ENCODE measurements at regions not wholly inside any gene's neighbourhood (a gene's known extent, or its start where the extent isn't known, plus 50 kb on each side); places are given as distances from the start of the nearest gene placed in this dataset.

GRCh38 chr5:32975656-32976375 is 264.7 kb downstream of the NPR3 start:
- Histone ChIP-seq H3K9ac (ENCODE audit: low read length) (no peak overlapping the region), H4K20me1 (ENCODE audit: low read length) (no peaks in the 10 kb centered on the region), H3K9me2 (replicated peaks; ENCODE audit: low read length) (no peaks in the 10 kb centered on the region), H3K4me2 (ENCODE audit: low read length) (no peak overlapping the region), H3K36me3 (ENCODE audit: low read depth, low read length) (no peaks in the 10 kb centered on the region), H3K27me3 (ENCODE audit: low read length) (no peaks in the 10 kb centered on the region), H3K79me2 (ENCODE audit: low read length) (no peaks in the 10 kb centered on the region), H2AFZ (ENCODE audit: low read length) (no peak overlapping the region), H3K4me3 (ENCODE audit: low read length) (no peak overlapping the region), H3K9me3 (ENCODE audit: low read length) (no peaks in the 10 kb centered on the region), H3F3A (ENCODE audit: low read length, unreplicated experiment) (no peaks in the 10 kb centered on the region), H3K27ac (ENCODE audit: low read length) (no peak overlapping the region), H3K4me1 (ENCODE audit: insufficient read depth, low read length) (peaks cover 23% of the 10 kb centered on the region)
- DNase-seq (no peak), ATAC-seq (no peak)
- CTCF ChIA-PET: no interaction called here
- BruUV-seq (replicated peaks): no TSS peak
- intact Hi-C loops (cut with micrococcal nuclease): no loop called here
- TF ChIP-seq EZH2 (IDR thresholded peaks at IDR 0.05; ENCODE audit: low read length, unreplicated experiment) (no peak), EZH2phosphoT487 (IDR thresholded peaks at IDR 0.05; ENCODE audit: borderline replicate concordance, low read length) (no peak), CTCF (conservative IDR thresholded peaks at IDR 0.05; ENCODE audit: low read depth, low read length) (no peak)
- POLR2A ChIA-PET (ENCODE audit: unreplicated experiment): no interaction called here

- TF ChIP-seq EZH2 (IDR thresholded peaks at IDR 0.05; ENCODE audit: low read length, unreplicated experiment) (no peak), CTCF (conservative IDR thresholded peaks at IDR 0.05; ENCODE audit: low read depth, low read length) (no peak), EZH2phosphoT487 (IDR thresholded peaks at IDR 0.05; ENCODE audit: borderline replicate concordance, low read length) (no peak)
- Histone ChIP-seq H3K9me3 (ENCODE audit: low read length) (no peaks in the 10 kb centered on the region), H3K79me2 (ENCODE audit: low read length) (no peaks in the 10 kb centered on the region), H3K36me3 (ENCODE audit: low read depth, low read length) (no peaks in the 10 kb centered on the region), H3K9me2 (replicated peaks; ENCODE audit: low read length) (no peaks in the 10 kb centered on the region), H3F3A (ENCODE audit: low read length, unreplicated experiment) (no peaks in the 10 kb centered on the region), H4K20me1 (ENCODE audit: low read length) (no peaks in the 10 kb centered on the region), H3K4me2 (ENCODE audit: low read length) (no peak overlapping the region), H3K27me3 (ENCODE audit: low read length) (no peaks in the 10 kb centered on the region), H3K4me3 (ENCODE audit: low read length) (no peak overlapping the region), H2AFZ (ENCODE audit: low read length) (no peak overlapping the region), H3K4me1 (ENCODE audit: insufficient read depth, low read length) (peaks cover 14% of the 10 kb centered on the region), H3K9ac (ENCODE audit: low read length) (no peak overlapping the region), H3K27ac (ENCODE audit: low read length) (no peak overlapping the region)
- DNase-seq (no peak), ATAC-seq (no peak)
- intact Hi-C loops (cut with micrococcal nuclease): no loop called here
- POLR2A ChIA-PET (ENCODE audit: unreplicated experiment): interaction anchor here (0.6 to 0.7 kb wide), 2 partner anchors 63 to 336 kb away, joined by 3 to 4 read pairs; no protein-coding TSS in a partner anchor
- no TSS peak for BruUV-seq (replicated peaks)
- CTCF ChIA-PET: no interaction called here
Observed at GRCh38 chr5:32981061-32981460, 269.9 kb downstream of the NPR3 start.

- no peaks in the 10 kb centered on the region for H3K9me3 ChIP-seq (ENCODE audit: low read length)
- H3F3A ChIP-seq (ENCODE audit: low read length, unreplicated experiment): no peaks in the 10 kb centered on the region
- H3K4me2 ChIP-seq (ENCODE audit: low read length): peak overlapping the region; percentile 51
- H3K36me3 ChIP-seq (ENCODE audit: low read depth, low read length): no peaks in the 10 kb centered on the region
- peak overlapping the region; percentile 90 for H3K27ac ChIP-seq (ENCODE audit: low read length)
- CTCF ChIA-PET: no interaction called here
- no peaks in the 10 kb centered on the region for H3K79me2 ChIP-seq (ENCODE audit: low read length)
- H3K27me3 ChIP-seq (ENCODE audit: low read length): no peaks in the 10 kb centered on the region
- H3K4me3 ChIP-seq (ENCODE audit: low read length): peak overlapping the region; percentile 13; the same call in 1 of the 2 replicates
- peaks cover 21% of the 10 kb centered on the region for H3K4me1 ChIP-seq (ENCODE audit: insufficient read depth, low read length)
- H3K9me2 ChIP-seq (replicated peaks; ENCODE audit: low read length): no peaks in the 10 kb centered on the region
- TF ChIP-seq CTCF (conservative IDR thresholded peaks at IDR 0.05; ENCODE audit: low read depth, low read length): no peak
- TF ChIP-seq EZH2 (IDR thresholded peaks at IDR 0.05; ENCODE audit: low read length, unreplicated experiment): no peak
- no peak for TF ChIP-seq EZH2phosphoT487 (IDR thresholded peaks at IDR 0.05; ENCODE audit: borderline replicate concordance, low read length)
- intact Hi-C loops (cut with micrococcal nuclease): no loop called here
- BruUV-seq (replicated peaks): no TSS peak
- ATAC-seq (peak; percentile 88), DNase-seq (peak; percentile 73)
- H4K20me1 ChIP-seq (ENCODE audit: low read length): no peaks in the 10 kb centered on the region
- H2AFZ ChIP-seq (ENCODE audit: low read length): peak overlapping the region; percentile 59
- peak overlapping the region; percentile 63 for H3K9ac ChIP-seq (ENCODE audit: low read length)
- POLR2A ChIA-PET (ENCODE audit: unreplicated experiment): no interaction called here
Observed at GRCh38 chr5:32984851-32985610, 273.9 kb downstream of the NPR3 start.

All from PC-3 (cell line).